GM18868 (cell line): ENCODE measurements at regions not wholly inside any gene's neighbourhood (a gene's known extent, or its start where the extent isn't known, plus 50 kb on each side); places are given as distances from the start of the nearest gene placed in this dataset.
A peak's percentile ranks its signal among the peaks of the same experiment; 100 is the strongest.
"Not testable (repeated sequence)": the region's sequence is repeated elsewhere in the genome, so short reads cannot be mapped to it uniquely, and the experiment has no call there.

Experiments
- ATAC-seq: cut with Tn5 transposase; IDR thresholded peaks from one replicate; pipeline ENCODE4 v1.9.1; 2021; ENCODE audit warnings: mild to moderate bottlenecking, moderate library complexity; ENCODE audit not compliant: unreplicated experiment

- no peak for ATAC-seq
Observed at GRCh38 chr13:63838366-63839110, 2422.9 kb upstream of the PCDH20 start.

GRCh38 chr13:63837701-63838100 lies 2422.1 kb upstream of the PCDH20 start:
- ATAC-seq, result not testable (repeated sequence)

- peak; percentile 58 for ATAC-seq
Observed at GRCh38 chr13:63829609-63830008, 2414.0 kb upstream of the PCDH20 start.

GRCh38 chr13:63821785-63822184 lies 2406.1 kb upstream of the PCDH20 start:
- not testable (repeated sequence) for ATAC-seq

- not testable (repeated sequence) for ATAC-seq
Observed at GRCh38 chr13:63811428-63812004, 2395.9 kb upstream of the PCDH20 start.

GRCh38 chr13:63791134-63791533 lies 2375.5 kb upstream of the PCDH20 start:
- not testable (repeated sequence) for ATAC-seq

- no peak for ATAC-seq
Observed at GRCh38 chr13:63774133-63774532, 2358.5 kb upstream of the PCDH20 start.

- no peak for ATAC-seq
Observed at GRCh38 chr13:63773476-63773875, 2357.8 kb upstream of the PCDH20 start.

GRCh38 chr13:63757683-63758082 lies 2342.0 kb upstream of the PCDH20 start:
- ATAC-seq, result not testable (repeated sequence)

- peak; percentile 70 for ATAC-seq
Observed at GRCh38 chr13:63749857-63750256, 2334.2 kb upstream of the PCDH20 start.

GRCh38 chr13:63741814-63742101 lies 2326.1 kb upstream of the PCDH20 start:
- not testable (repeated sequence) for ATAC-seq

GRCh38 chr13:63741029-63741813 lies 2325.6 kb upstream of the PCDH20 start:
- no peak for ATAC-seq

- not testable (repeated sequence) for ATAC-seq
Observed at GRCh38 chr13:63739112-63739735, 2323.6 kb upstream of the PCDH20 start.

- ATAC-seq, result no peak
Observed at GRCh38 chr13:63737418-63737817, 2321.8 kb upstream of the PCDH20 start.

GRCh38 chr13:63731896-63732295 lies 2316.2 kb upstream of the PCDH20 start:
- ATAC-seq, result no peak

GRCh38 chr13:63712159-63712558 lies 2296.5 kb upstream of the PCDH20 start:
- ATAC-seq, result not testable (repeated sequence)

GRCh38 chr13:63706751-63707150 lies 2291.1 kb upstream of the PCDH20 start:
- ATAC-seq, result no peak

- no peak for ATAC-seq
Observed at GRCh38 chr13:63704521-63704920, 2288.9 kb upstream of the PCDH20 start.

GRCh38 chr13:63700350-63700749 lies 2284.7 kb upstream of the PCDH20 start:
- ATAC-seq, result no peak

- ATAC-seq, result no peak
Observed at GRCh38 chr13:63699948-63700347, 2284.3 kb upstream of the PCDH20 start.

GRCh38 chr13:63696055-63696454 lies 2280.4 kb upstream of the PCDH20 start:
- ATAC-seq, result no peak
